ENCODE measurements at regions not wholly inside any gene's neighbourhood (a gene's known extent, or its start where the extent isn't known, plus 50 kb on each side); places are given as distances from the start of the nearest gene placed in this dataset.
"Not testable (repeated sequence)": the region's sequence is repeated elsewhere in the genome, so short reads cannot be mapped to it uniquely, and the experiment has no call there.

DNA sequence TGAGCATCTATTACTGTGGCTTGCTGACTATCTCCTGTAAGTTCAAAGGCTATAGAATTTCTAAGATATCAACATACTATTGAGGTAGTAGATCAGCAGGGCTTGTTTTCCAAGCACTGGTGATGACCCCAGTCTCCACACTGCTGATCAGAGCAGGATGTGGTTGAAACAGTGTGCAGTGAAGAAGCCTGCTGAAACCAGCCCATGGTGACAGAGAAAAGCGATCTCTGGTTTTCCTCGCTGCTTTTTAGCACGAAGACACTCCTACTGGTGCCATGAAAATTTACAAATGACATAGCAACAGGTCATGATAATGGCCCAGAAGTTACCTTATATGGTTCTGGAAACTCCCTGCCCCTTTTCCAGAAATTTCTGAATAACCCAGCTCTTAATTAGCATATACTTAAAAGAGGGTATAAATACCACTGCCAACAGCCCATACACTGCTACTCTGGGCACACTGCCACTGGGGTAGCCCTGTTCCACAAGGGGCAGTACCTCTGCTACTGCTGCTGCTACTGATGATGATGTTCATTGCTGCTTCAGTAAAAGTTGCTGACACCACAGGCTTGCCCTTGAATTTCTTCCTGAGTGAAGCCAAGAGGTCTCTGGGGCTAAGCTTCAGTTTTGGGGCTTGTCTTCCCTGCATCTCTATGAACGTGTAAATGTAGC is 1689.5 kb upstream of the PCDH10 start:
- Histone ChIP-seq H3K4me3 (ENCODE audit: low read length in 2 of 2) (no peak overlapping the region), H2BK120ac (ENCODE audit: low read depth, low read length) (no peak overlapping the region), H2BK12ac (ENCODE audit: low read length) (no peak overlapping the region), H4K8ac (ENCODE audit: low read depth, low read length) (no peak overlapping the region), H3K4me2 (ENCODE audit: insufficient read depth, low read length, poor library complexity, severe bottlenecking) (no peak overlapping the region), H3K79me1 (ENCODE audit: low read depth, low read length) (no peaks in the 10 kb centered on the region), H2BK15ac (ENCODE audit: low read length) (no peak overlapping the region), H2AK5ac (ENCODE audit: low read depth, low read length) (no peak overlapping the region), H3K18ac (ENCODE audit: low read length) (no peak overlapping the region), H3K14ac (ENCODE audit: low read length) (no peak overlapping the region), H3K36me3 (replicated peaks in 1 of 2; ENCODE audit: control insufficient read depth in 2 of 2, insufficient read depth in 2 of 2, low read length in 2 of 2) (no peaks in the 10 kb centered on the region), H3K27me3 (ENCODE audit: control insufficient read depth in 3 of 3, insufficient read depth in 3 of 3, low read depth in 1 of 3, low read length in 3 of 3) (no peaks in the 10 kb centered on the region), H3K9ac (ENCODE audit: low read depth, low read length, poor library complexity) (no peak overlapping the region), H2AFZ (ENCODE audit: low read length) (peak overlapping the region; percentile 56), H3K27ac (replicated peaks; ENCODE audit: low read length) (no peak overlapping the region), H3K4ac (ENCODE audit: low read length) (no peak overlapping the region), H3K23ac (ENCODE audit: low read depth, low read length, poor library complexity) (no peak overlapping the region), H4K91ac (ENCODE audit: low read depth, low read length, poor library complexity) (no peak overlapping the region), H3K9me3 (replicated peaks in 1 of 2; ENCODE audit: control insufficient read depth in 2 of 2, insufficient read depth in 1 of 2, low read depth in 1 of 2, low read length in 2 of 2) (no peaks in the 10 kb centered on the region), H2BK5ac (ENCODE audit: low read length) (no peak overlapping the region), H3K4me1 (ENCODE audit: control insufficient read depth in 2 of 2, insufficient read depth in 1 of 2, low read depth in 1 of 2, low read length in 2 of 2) (no peaks in the 10 kb centered on the region)
- DNase-seq (ENCODE audit: low spot score), result no peak
- WGBS, 2 donors (ENCODE audit: extremely low coverage in 2 of 2, insufficient read length in 2 of 2, insufficient replicate concordance in 1 of 2), result no CpG with 5 or more reads among the region's 4 CpGs

DNA sequence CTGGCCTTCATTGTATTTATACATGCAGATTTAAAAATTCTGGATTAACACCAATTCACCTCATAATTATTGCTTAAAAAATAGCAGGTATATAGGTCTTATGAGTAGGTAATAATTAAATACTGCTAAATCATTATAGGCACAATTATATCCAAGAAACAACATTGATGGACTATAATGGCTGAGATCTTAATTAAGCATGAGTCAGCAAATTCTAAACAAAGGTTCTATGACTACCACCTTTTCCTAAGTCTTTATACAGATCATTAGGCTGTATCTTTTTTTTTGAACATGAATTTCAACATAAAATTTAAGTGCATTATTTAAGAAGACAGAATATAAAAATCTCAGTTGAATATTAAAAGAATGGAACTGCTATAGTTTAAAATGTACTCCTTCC is 1678.7 kb upstream of the PCDH10 start:
- Histone ChIP-seq H3K79me1 (ENCODE audit: low read depth, low read length) (no peaks in the 10 kb centered on the region), H4K91ac (ENCODE audit: low read depth, low read length, poor library complexity) (no peak overlapping the region), H3K4ac (ENCODE audit: low read length) (no peak overlapping the region), H3K9me3 (replicated peaks in 1 of 2; ENCODE audit: control insufficient read depth in 2 of 2, insufficient read depth in 1 of 2, low read depth in 1 of 2, low read length in 2 of 2) (no peaks in the 10 kb centered on the region), H3K14ac (ENCODE audit: low read length) (no peak overlapping the region), H3K9ac (ENCODE audit: low read depth, low read length, poor library complexity) (no peak overlapping the region), H2BK12ac (ENCODE audit: low read length) (no peak overlapping the region), H3K27me3 (ENCODE audit: control insufficient read depth in 3 of 3, insufficient read depth in 3 of 3, low read depth in 1 of 3, low read length in 3 of 3) (no peaks in the 10 kb centered on the region), H2BK5ac (ENCODE audit: low read length) (no peak overlapping the region), H3K4me3 (ENCODE audit: low read length in 2 of 2) (no peak overlapping the region), H2BK120ac (ENCODE audit: low read depth, low read length) (no peak overlapping the region), H3K27ac (replicated peaks; ENCODE audit: low read length) (no peak overlapping the region), H3K18ac (ENCODE audit: low read length) (no peak overlapping the region), H4K8ac (ENCODE audit: low read depth, low read length) (no peak overlapping the region), H3K23ac (ENCODE audit: low read depth, low read length, poor library complexity) (no peak overlapping the region), H3K4me1 (ENCODE audit: control insufficient read depth in 2 of 2, insufficient read depth in 1 of 2, low read depth in 1 of 2, low read length in 2 of 2) (no peaks in the 10 kb centered on the region), H3K4me2 (ENCODE audit: insufficient read depth, low read length, poor library complexity, severe bottlenecking) (no peak overlapping the region), H3K36me3 (replicated peaks in 1 of 2; ENCODE audit: control insufficient read depth in 2 of 2, insufficient read depth in 2 of 2, low read length in 2 of 2) (no peaks in the 10 kb centered on the region), H2AK5ac (ENCODE audit: low read depth, low read length) (no peak overlapping the region), H2BK15ac (ENCODE audit: low read length) (no peak overlapping the region), H2AFZ (ENCODE audit: low read length) (no peak overlapping the region)
- no peak for DNase-seq (ENCODE audit: low spot score)

DNA sequence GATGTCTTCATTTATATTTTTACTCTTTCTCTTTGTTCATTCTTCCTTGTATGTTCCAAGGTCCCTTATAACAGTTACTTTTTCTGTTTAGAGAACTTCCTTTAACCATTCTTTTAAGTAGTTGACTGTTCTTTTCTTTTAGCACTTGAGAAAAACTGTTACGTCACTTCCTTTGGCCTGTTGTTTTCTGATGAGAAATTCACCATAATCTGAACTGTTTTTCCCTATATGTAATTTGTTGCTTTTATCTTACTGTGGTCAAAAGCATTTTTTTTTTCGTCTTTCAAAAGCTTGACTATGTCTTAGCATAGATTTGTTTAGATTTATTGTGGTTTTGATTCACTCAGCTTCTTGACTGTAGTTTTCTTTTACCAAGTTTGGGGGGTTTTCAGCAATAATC is 1660.3 kb upstream of the PCDH10 start:
- Histone ChIP-seq H2AK5ac (ENCODE audit: low read depth, low read length) (no peak overlapping the region), H3K4ac (ENCODE audit: low read length) (no peak overlapping the region), H3K27me3 (ENCODE audit: control insufficient read depth in 3 of 3, insufficient read depth in 3 of 3, low read depth in 1 of 3, low read length in 3 of 3) (no peaks in the 10 kb centered on the region), H3K18ac (ENCODE audit: low read length) (no peak overlapping the region), H3K9me3 (replicated peaks in 1 of 2; ENCODE audit: control insufficient read depth in 2 of 2, insufficient read depth in 1 of 2, low read depth in 1 of 2, low read length in 2 of 2) (no peaks in the 10 kb centered on the region), H2BK15ac (ENCODE audit: low read length) (no peak overlapping the region), H4K8ac (ENCODE audit: low read depth, low read length) (no peak overlapping the region), H3K4me3 (ENCODE audit: low read length in 2 of 2) (no peak overlapping the region), H3K23ac (ENCODE audit: low read depth, low read length, poor library complexity) (no peak overlapping the region), H3K14ac (ENCODE audit: low read length) (no peak overlapping the region), H3K79me1 (ENCODE audit: low read depth, low read length) (no peaks in the 10 kb centered on the region), H3K27ac (replicated peaks; ENCODE audit: low read length) (no peak overlapping the region), H2BK120ac (ENCODE audit: low read depth, low read length) (no peak overlapping the region), H2BK5ac (ENCODE audit: low read length) (no peak overlapping the region), H3K4me1 (ENCODE audit: control insufficient read depth in 2 of 2, insufficient read depth in 1 of 2, low read depth in 1 of 2, low read length in 2 of 2) (no peaks in the 10 kb centered on the region), H2BK12ac (ENCODE audit: low read length) (no peak overlapping the region), H2AFZ (ENCODE audit: low read length) (peak overlapping the region; percentile 46), H3K36me3 (replicated peaks in 1 of 2; ENCODE audit: control insufficient read depth in 2 of 2, insufficient read depth in 2 of 2, low read length in 2 of 2) (no peaks in the 10 kb centered on the region), H3K9ac (ENCODE audit: low read depth, low read length, poor library complexity) (no peak overlapping the region), H3K4me2 (ENCODE audit: insufficient read depth, low read length, poor library complexity, severe bottlenecking) (no peak overlapping the region), H4K91ac (ENCODE audit: low read depth, low read length, poor library complexity) (no peak overlapping the region)
- no CpG with 5 or more reads among the region's 2 CpGs for WGBS, 2 donors (ENCODE audit: extremely low coverage in 2 of 2, insufficient read length in 2 of 2, insufficient replicate concordance in 1 of 2)
- DNase-seq (ENCODE audit: low spot score), result no peak

DNA sequence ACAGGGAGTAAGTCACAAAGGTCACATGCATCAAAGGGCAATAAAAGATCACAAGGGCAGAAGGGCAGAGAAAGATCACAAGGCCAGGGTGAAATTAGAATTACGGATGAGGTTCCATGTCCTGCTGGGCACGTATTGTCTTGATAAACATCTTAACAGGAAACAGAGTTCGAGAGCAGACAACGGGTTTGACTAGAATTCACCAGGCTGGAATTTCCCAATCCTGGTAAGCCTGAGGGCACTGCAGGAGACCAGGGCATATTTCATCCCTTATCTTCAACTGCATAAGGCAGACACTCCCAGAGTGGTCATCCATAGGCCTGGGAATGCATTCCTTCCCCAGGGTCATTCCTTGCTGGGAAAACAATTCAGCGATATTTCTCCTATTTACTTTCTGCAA is 1652.9 kb upstream of the PCDH10 start:
- DNase-seq (ENCODE audit: low spot score); H3K27ac ChIP-seq (replicated peaks; ENCODE audit: low read length); H3K9ac ChIP-seq (ENCODE audit: low read depth, low read length, poor library complexity); H3K4me2 ChIP-seq (ENCODE audit: insufficient read depth, low read length, poor library complexity, severe bottlenecking); H3K79me1 ChIP-seq (ENCODE audit: low read depth, low read length); H3K23ac ChIP-seq (ENCODE audit: low read depth, low read length, poor library complexity); H3K4me1 ChIP-seq (ENCODE audit: control insufficient read depth in 2 of 2, insufficient read depth in 1 of 2, low read depth in 1 of 2, low read length in 2 of 2); H2AK5ac ChIP-seq (ENCODE audit: low read depth, low read length); H3K4ac ChIP-seq (ENCODE audit: low read length); H2BK12ac ChIP-seq (ENCODE audit: low read length); H3K4me3 ChIP-seq (ENCODE audit: low read length in 2 of 2); H2BK5ac ChIP-seq (ENCODE audit: low read length); H3K27me3 ChIP-seq (ENCODE audit: control insufficient read depth in 3 of 3, insufficient read depth in 3 of 3, low read depth in 1 of 3, low read length in 3 of 3); H3K18ac ChIP-seq (ENCODE audit: low read length); H2BK120ac ChIP-seq (ENCODE audit: low read depth, low read length); H4K91ac ChIP-seq (ENCODE audit: low read depth, low read length, poor library complexity); H4K8ac ChIP-seq (ENCODE audit: low read depth, low read length); H3K36me3 ChIP-seq (replicated peaks in 1 of 2; ENCODE audit: control insufficient read depth in 2 of 2, insufficient read depth in 2 of 2, low read length in 2 of 2); H2BK15ac ChIP-seq (ENCODE audit: low read length); H3K14ac ChIP-seq (ENCODE audit: low read length): not testable (repeated sequence)
- Histone ChIP-seq H2AFZ (ENCODE audit: low read length) (peak overlapping the region; percentile 3), H3K9me3 (replicated peaks in 1 of 2; ENCODE audit: control insufficient read depth in 2 of 2, insufficient read depth in 1 of 2, low read depth in 1 of 2, low read length in 2 of 2) (peaks cover 0 to 10% of the 10 kb centered on the region in 2 donors)
- WGBS, 2 donors (ENCODE audit: extremely low coverage in 2 of 2, insufficient read length in 2 of 2, insufficient replicate concordance in 1 of 2), result no CpG with 5 or more reads among the region's 5 CpGs

Data from neuronal stem cell (in vitro differentiated cells).